ENCODE measurements at regions not wholly inside any gene's neighbourhood (a gene's known extent, or its start where the extent isn't known, plus 50 kb on each side); places are given as distances from the start of the nearest gene placed in this dataset.

DNA sequence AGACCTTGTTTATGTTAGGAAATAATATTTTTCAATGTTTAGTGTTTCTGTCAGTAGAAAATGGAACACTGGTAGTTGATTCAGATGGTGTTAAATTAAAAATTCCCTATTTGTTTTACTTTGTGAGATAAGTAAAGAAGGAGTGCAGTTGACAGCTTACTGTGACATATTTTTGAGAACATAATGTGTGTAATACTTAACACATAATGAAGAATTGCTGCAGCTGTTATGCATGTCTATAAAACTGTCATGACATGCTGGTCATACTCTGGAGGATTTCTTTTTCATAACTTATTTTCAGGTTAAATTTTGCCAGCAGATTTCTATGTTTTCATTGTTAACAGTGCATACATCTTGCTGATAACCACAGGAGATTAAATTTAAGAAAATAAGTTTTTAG is 296.1 kb downstream of the CTH start (continued):
- TF ChIP-seq CHD2 (IDR thresholded peaks at IDR 0.05; ENCODE audit: low read length) (no peak), SIX5 (IDR thresholded peaks at IDR 0.05; ENCODE audit: low read depth, low read length) (no peak), CEBPB (IDR thresholded peaks at IDR 0.05; ENCODE audit: low read depth, low read length) (no peak), SP2 (IDR thresholded peaks at IDR 0.05; ENCODE audit: low read length) (no peak)
